Keratinocyte (primary cell): ENCODE measurements at regions not wholly inside any gene's neighbourhood (a gene's known extent, or its start where the extent isn't known, plus 50 kb on each side); places are given as distances from the start of the nearest gene placed in this dataset.

Experiments used
- DNase-seq: peaks from one replicate; pipeline ENCODE4 v3.0.0-alpha.2; 2011; ENCODE audit warnings: low read depth, missing footprints, low spot score
- FAIRE-seq: peaks from 2 replicates; lab custom pipeline; 2011; peaks lifted over from hg19 to GRCh38; lab: Jason Lieb, UNC
- H2AFZ ChIP-seq: 2 replicates; pipeline ENCODE4 v1.6.0; 2012; ENCODE audit warnings: low read length, control low read depth, inconsistent platforms; ENCODE audit not compliant: control insufficient read depth
- H3K27ac ChIP-seq: 2 replicates; pipeline ENCODE4 v1.5.1; 2011; ENCODE audit warnings: low read length; ENCODE audit not compliant: control insufficient read depth, insufficient read depth
- H3K27me3 ChIP-seq: 3 replicates; pipeline ENCODE4 v1.6.0; 2011; ENCODE audit warnings: low read length; ENCODE audit not compliant: control insufficient read depth, insufficient read depth; ENCODE audit errors: extremely low read depth
- H3K36me3 ChIP-seq, 2 experiments: 2 replicates in 1 of 2; 3 replicates in 1 of 2; pipeline ENCODE4 v1.5.1; 2011; ENCODE audit warnings: low read length in 2 of 2, mild to moderate bottlenecking in 1 of 2; ENCODE audit not compliant: control insufficient read depth in 2 of 2, insufficient read depth in 2 of 2; ENCODE audit errors: extremely low read depth in 1 of 2
- H3K4me1 ChIP-seq: 3 replicates; pipeline ENCODE4 v1.5.1; 2011; ENCODE audit warnings: low read length; ENCODE audit not compliant: control insufficient read depth, insufficient read depth; ENCODE audit errors: extremely low read depth
- H3K4me2 ChIP-seq: 3 replicates; pipeline ENCODE4 v1.6.0; 2011; ENCODE audit warnings: low read depth, low read length; ENCODE audit not compliant: control insufficient read depth, insufficient read depth; ENCODE audit errors: extremely low read depth
- H3K4me3 ChIP-seq, 3 experiments: fragments of 200-600 bp in 1 of 3; sonication (generic) in 1 of 3; 2 replicates in 2 of 3; 3 replicates in 1 of 3; pipeline ENCODE4 v1.5.1; 2011 to 2016; ENCODE audit warnings: low read length in 3 of 3, mild to moderate bottlenecking in 3 of 3, control low read depth in 2 of 3, inconsistent platforms in 1 of 3, low read depth in 1 of 3, mixed read lengths in 1 of 3, mixed run types in 1 of 3, moderate library complexity in 1 of 3; ENCODE audit not compliant: control insufficient read depth in 2 of 3, insufficient read depth in 2 of 3; ENCODE audit errors: extremely low read depth in 1 of 3
- H3K79me2 ChIP-seq: 2 replicates; pipeline ENCODE4 v1.6.0; 2012; ENCODE audit warnings: low read length; ENCODE audit not compliant: control insufficient read depth, insufficient read depth
- H3K9ac ChIP-seq: 3 replicates; pipeline ENCODE4 v1.6.0; 2011; ENCODE audit warnings: low read length; ENCODE audit not compliant: control insufficient read depth, insufficient read depth; ENCODE audit errors: extremely low read depth
- H3K9me1 ChIP-seq: 3 replicates; pipeline ENCODE4 v1.6.0; 2011; ENCODE audit warnings: low read length; ENCODE audit not compliant: control insufficient read depth, insufficient read depth; ENCODE audit errors: extremely low read depth
- H3K9me3 ChIP-seq: 2 replicates; pipeline ENCODE4 v1.5.1; 2012; ENCODE audit warnings: low read depth, low read length; ENCODE audit not compliant: control insufficient read depth
- H4K20me1 ChIP-seq: 3 replicates; pipeline ENCODE4 v1.6.0; 2011; ENCODE audit warnings: low read length; ENCODE audit not compliant: control insufficient read depth, insufficient read depth; ENCODE audit errors: extremely low read depth
- EZH2 ChIP-seq: IDR thresholded peaks from one replicate; pipeline ENCODE4 v1.6.1; 2012; ENCODE audit warnings: inconsistent platforms, mild to moderate bottlenecking, low read length, moderate library complexity
- dilution Hi-C: fragments of 300-500 bp; cut with MboI; formaldehyde crosslinking; loops from one replicate; pipeline ENCODE4 v1.7.0; 2020; ENCODE audit warnings: low sequenced_read_pairs; ENCODE audit not compliant: extremely low pct_ligation_motif_present
- TF ChIP-seq, protein P1 (sequence below), 3 experiments: IDR thresholded peaks in 1 of 3; conservative IDR thresholded peaks in 1 of 3; optimal IDR thresholded peaks in 1 of 3; 2 replicates in 2 of 3; 3 replicates in 1 of 3; pipeline versions ENCODE3 to v1.5.1; 2011; ENCODE audit warnings: low read length in 3 of 3, mild to moderate bottlenecking in 3 of 3, moderate library complexity in 2 of 3, control low read depth in 1 of 3, inconsistent platforms in 1 of 3; ENCODE audit not compliant: insufficient read depth in 2 of 3; ENCODE audit errors: extremely low read depth in 1 of 3

DNA sequence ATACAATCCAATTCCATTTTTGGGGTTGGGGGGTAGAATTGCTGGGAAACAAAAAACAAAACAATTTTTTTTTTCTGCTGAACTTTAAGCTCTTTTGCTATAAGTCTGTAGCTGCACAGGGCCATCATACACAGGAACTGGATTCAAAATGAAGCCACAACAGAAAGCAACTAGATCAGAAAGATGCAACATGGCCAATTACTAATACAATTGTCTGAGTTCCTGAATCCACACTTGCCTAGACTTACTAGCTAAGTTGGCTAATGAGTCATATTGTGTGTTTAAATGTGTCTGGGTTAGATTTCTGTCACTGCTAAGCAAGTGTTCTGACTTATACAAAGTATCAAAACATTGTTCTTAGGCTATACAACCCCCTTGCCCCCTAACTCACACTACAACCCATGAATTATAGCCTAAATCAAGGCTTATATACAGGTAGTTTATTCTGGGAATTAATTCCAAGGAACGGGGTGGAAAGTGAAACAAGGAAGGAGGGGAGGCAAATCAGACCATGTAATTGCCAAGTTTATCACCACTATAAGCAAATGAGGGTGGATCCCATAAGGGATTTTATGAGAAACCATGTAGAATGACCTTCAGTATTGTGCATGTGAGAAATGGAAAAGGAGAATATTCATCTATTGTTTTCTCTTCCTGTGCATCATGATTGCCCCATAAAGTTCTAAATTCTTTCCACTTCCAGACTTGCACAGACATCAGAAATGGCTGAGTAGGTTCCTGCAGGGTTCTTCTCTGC lies 337.9 kb upstream of the SORCS1 start:
- dilution Hi-C loops = no loop called here
- FAIRE-seq (no peak), DNase-seq (no peak)
- H4K20me1 ChIP-seq = no peaks in the 10 kb centered on the region
- no peaks in the 10 kb centered on the region for H3K9me3 ChIP-seq
- H3K9ac ChIP-seq = no peak overlapping the region
- no peaks in the 10 kb centered on the region for H3K4me1 ChIP-seq
- no peaks in the 10 kb centered on the region for H3K27me3 ChIP-seq
- H3K4me2 ChIP-seq = no peak overlapping the region
- no peak overlapping the region for H3K4me3 ChIP-seq
- H3K9me1 ChIP-seq = no peaks in the 10 kb centered on the region
- TF ChIP-seq, protein P1, sequence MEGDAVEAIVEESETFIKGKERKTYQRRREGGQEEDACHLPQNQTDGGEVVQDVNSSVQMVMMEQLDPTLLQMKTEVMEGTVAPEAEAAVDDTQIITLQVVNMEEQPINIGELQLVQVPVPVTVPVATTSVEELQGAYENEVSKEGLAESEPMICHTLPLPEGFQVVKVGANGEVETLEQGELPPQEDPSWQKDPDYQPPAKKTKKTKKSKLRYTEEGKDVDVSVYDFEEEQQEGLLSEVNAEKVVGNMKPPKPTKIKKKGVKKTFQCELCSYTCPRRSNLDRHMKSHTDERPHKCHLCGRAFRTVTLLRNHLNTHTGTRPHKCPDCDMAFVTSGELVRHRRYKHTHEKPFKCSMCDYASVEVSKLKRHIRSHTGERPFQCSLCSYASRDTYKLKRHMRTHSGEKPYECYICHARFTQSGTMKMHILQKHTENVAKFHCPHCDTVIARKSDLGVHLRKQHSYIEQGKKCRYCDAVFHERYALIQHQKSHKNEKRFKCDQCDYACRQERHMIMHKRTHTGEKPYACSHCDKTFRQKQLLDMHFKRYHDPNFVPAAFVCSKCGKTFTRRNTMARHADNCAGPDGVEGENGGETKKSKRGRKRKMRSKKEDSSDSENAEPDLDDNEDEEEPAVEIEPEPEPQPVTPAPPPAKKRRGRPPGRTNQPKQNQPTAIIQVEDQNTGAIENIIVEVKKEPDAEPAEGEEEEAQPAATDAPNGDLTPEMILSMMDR (optimal IDR thresholded peaks at IDR 0.05 in 1 of 3, IDR thresholded peaks at IDR 0.05 in 1 of 3, conservative IDR thresholded peaks at IDR 0.05 in 1 of 3; ENCODE audit: extremely low read depth in 1 of 3, insufficient read depth in 2 of 3, low read length in 3 of 3) = no peak
- TF ChIP-seq EZH2 = no peak
- H2AFZ ChIP-seq = no peak overlapping the region
- H3K27ac ChIP-seq = no peak overlapping the region
- no peaks in the 10 kb centered on the region for H3K36me3 ChIP-seq
- no peaks in the 10 kb centered on the region for H3K79me2 ChIP-seq

DNA sequence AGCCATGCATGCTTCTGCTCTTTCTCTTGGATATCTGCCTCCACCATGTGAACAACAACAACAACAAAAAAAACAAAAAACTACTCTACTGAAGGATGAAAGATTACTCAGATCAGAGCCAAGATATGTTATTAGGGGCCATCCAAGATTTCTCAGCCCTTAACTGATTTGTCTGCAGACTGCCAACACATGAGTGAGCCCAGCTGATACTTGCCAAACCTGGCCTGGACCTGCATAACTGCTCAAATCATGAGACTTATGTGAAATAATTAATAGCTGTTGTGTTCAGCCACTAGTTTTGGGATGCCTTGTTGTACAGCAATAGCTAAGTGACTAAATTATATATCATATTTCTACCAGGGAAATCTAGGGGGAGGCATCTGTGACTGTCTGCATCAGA lies 334.5 kb upstream of the SORCS1 start:
- H3K4me2 ChIP-seq = no peak overlapping the region
- H3K27me3 ChIP-seq = no peaks in the 10 kb centered on the region
- dilution Hi-C loops = no loop called here
- no peak overlapping the region for H2AFZ ChIP-seq
- H3K27ac ChIP-seq = no peak overlapping the region
- H4K20me1 ChIP-seq = no peaks in the 10 kb centered on the region
- FAIRE-seq (no peak), DNase-seq (no peak)
- no peaks in the 10 kb centered on the region for H3K36me3 ChIP-seq
- no peaks in the 10 kb centered on the region for H3K79me2 ChIP-seq
- TF ChIP-seq, protein P1 (optimal IDR thresholded peaks at IDR 0.05 in 1 of 3, IDR thresholded peaks at IDR 0.05 in 1 of 3, conservative IDR thresholded peaks at IDR 0.05 in 1 of 3; ENCODE audit: extremely low read depth in 1 of 3, insufficient read depth in 2 of 3, low read length in 3 of 3) = no peak
- TF ChIP-seq EZH2 = no peak
- no peak overlapping the region for H3K9ac ChIP-seq
- no peaks in the 10 kb centered on the region for H3K4me1 ChIP-seq
- no peak overlapping the region for H3K4me3 ChIP-seq
- H3K9me1 ChIP-seq = no peaks in the 10 kb centered on the region
- H3K9me3 ChIP-seq = no peaks in the 10 kb centered on the region
